HG02852 (cell line): ENCODE measurements at regions not wholly inside any gene's neighbourhood (a gene's known extent, or its start where the extent isn't known, plus 50 kb on each side); places are given as distances from the start of the nearest gene placed in this dataset.

Source experiments
- ATAC-seq: cut with Tn5 transposase; IDR thresholded peaks from one replicate; pipeline ENCODE4 v1.9.1; 2021; ENCODE audit warnings: mild to moderate bottlenecking, moderate library complexity; ENCODE audit not compliant: unreplicated experiment

GRCh38 chr3:72224804-72225509 lies 440.0 kb upstream of the PROK2 start:
- no peak for ATAC-seq

GRCh38 chr3:72223628-72224027 lies 438.7 kb upstream of the PROK2 start:
- no peak for ATAC-seq

DNA sequence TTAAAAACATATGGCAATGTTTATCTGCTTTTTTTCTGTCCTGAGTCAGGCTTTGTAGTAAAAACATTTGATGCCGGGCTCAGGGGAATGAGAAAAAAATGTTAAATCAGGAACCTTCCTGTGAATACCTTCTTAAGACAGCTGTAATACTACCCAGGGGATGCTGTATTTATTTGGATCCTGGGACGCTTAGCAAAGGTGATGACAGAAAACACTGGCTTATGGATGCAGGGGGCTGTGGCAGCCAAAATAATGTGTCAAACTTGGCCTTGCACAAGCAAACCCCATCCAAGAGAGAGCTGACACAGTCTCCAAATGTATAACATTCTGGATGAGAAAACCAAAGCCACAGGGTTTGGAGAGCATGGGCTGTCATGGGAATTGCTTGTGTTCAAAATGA lies 438.2 kb upstream of the PROK2 start:
- ATAC-seq: no peak

GRCh38 chr3:72222410-72222809 lies 437.5 kb upstream of the PROK2 start:
- ATAC-seq: no peak

GRCh38 chr3:72220946-72221345 lies 436.0 kb upstream of the PROK2 start:
- ATAC-seq: no peak

DNA sequence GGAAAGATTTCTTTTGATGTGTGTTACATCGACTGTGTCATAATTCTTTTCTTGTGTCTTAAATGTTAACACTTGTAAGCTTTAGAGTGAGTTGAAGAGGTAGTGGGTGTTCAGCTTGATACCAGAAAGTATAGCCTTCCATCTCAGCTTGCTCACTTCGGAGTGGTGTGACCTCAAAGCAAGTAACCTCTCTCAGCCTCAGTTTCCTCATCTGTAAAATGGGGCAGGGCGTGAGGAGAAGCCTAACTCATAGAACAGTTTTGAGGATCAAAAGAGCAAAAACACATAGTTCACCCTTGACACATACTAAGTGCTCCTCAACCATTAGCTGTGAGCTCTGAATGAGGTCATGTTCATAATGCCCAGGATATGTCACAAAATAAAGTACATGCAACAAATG lies 434.8 kb upstream of the PROK2 start:
- ATAC-seq: no peak

DNA sequence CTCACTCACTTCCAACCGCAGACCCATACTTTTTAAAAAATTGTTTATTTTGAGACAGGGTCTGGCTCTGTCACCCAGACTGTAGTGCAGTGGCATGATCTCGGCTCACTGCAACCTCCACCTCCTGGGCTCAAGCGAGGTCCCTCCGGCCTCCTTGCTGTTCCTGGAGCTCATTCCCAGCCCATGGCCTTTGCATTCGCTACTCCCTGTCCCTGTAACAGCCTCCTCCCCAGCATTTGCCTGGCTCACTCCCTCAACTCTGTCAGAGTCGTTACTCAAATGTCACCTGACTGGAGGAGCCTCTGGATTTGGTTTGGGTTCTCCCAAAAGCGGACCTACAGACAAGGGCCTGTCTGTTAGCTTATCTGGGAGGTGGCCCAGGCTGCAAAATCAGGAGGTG lies 432.6 kb upstream of the PROK2 start:
- no peak for ATAC-seq

DNA sequence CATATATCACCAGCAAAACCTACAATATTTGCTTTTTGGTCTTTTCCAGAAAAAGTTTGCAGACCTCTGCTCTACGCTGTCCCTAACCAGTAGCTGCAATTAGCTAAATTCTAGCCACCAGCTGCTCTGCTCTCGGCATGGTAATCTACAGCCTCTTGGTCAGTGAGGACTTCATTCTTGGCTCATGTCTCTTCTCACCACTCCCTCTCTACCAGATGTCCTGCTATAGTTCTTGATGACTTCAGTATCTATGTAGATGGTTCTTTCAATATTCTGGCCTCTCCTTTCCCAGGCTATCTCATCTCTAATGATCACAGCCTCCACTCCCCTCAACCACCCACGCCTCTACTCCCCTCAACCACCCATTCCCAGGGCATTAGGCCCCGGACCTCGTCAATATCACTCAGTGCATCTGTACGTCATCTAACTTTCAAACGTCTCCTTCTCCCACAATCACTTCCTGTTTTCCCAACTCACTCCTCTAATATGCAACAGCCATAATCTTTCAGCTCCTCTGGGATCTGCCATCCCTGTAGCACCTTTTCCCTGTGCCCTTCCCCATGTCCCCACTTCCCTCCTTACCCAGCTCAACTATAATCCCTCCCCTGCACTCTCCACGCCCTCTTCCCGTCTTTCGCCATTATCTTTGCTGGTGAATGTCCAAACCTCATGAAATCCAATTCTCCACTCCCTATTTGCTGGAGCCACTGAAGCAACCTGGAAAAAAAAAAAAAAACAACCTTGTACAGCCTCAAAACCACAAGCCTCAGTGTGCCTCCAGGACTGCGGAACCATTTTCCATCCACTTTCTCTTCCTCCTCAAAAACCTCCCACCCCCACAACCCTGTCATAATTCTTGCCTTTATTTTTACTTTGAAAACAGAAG lies 429.4 kb upstream of the PROK2 start:
- no peak for ATAC-seq

GRCh38 chr3:72213296-72214065 lies 428.5 kb upstream of the PROK2 start:
- no peak for ATAC-seq

- no peak for ATAC-seq
These were observed 427.4 kb upstream of the PROK2 start for GRCh38 chr3:72212396-72212795.

DNA sequence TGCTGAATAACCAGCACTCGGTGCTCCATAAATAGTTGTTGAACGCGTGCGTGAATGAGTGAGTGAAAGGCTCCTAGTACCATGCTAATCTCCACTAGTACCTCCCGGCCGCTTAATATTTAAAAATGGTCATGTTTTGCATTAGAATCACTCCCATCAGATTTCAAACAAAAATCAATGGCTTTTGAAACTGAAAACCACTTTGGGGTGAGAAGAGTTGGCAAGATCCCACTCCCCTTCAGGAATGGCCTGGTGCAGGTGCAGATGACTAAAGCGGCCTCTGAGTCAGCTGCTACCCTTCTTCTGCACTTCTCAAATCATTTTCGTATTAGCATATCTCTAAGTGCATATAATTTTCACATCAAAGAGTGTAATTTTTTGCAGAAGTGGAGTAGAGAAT lies 425.3 kb upstream of the PROK2 start:
- no peak for ATAC-seq

GRCh38 chr3:72205297-72205826 lies 420.4 kb upstream of the PROK2 start:
- no peak for ATAC-seq

DNA sequence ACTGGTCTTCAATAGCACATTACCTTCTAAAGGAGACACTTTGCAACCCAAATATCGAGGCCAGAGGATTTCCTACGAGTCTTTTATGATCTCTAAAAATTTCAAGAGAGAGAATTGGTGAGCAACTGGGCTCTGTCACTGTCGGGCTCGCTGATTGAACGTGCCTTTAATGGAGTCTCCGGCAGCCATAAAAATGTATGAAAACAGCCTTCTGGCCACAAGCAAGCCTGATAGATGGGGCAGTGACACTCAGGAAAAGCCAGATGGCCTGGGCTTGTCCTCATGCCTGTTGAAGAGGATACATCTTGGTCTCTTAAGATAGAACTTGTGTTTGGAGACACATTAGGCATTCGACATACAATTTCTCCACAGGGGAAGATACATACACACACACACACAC lies 419.5 kb upstream of the PROK2 start:
- ATAC-seq: no peak

- no peak for ATAC-seq
These were observed 418.8 kb upstream of the PROK2 start for GRCh38 chr3:72203613-72204349.

DNA sequence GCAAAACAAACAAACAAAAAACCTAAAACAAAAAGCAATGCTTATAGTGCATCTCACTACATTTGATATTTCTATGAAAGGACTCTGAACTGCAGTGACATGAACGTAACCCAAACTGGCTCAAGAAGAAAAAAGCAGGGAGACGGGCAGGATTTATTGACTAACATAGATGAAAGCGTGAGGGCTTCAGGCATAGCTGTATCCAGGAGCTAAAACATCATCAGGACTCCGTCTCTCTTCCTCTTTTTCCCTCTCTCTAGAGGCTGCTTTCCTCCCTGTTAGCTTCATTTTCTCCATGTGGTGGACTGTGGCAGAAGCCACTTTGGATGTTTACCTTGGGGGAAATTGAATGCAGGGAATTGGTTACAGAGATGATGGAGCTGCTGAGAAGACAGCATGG lies 418.2 kb upstream of the PROK2 start:
- no peak for ATAC-seq

GRCh38 chr3:72200332-72200731 lies 415.4 kb upstream of the PROK2 start:
- no peak for ATAC-seq

DNA sequence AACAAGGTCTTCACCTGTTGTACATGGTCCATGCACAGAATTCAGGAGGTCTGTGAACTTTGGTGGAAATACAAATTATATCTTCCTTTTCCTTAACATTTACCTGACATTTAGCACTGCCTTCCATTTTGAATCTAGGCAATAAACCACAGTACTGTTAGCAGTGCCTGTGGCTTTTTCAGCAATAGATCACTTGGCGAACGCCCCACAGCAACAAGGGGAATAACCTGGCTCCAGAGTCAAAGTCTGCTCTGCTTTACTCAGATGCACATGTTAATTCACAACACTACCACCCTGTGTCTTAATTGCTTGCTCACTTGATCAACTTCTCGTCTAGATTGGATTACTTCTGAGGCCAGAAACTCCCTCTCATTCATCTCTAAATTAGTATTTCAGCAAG lies 414.6 kb upstream of the PROK2 start:
- no peak for ATAC-seq

DNA sequence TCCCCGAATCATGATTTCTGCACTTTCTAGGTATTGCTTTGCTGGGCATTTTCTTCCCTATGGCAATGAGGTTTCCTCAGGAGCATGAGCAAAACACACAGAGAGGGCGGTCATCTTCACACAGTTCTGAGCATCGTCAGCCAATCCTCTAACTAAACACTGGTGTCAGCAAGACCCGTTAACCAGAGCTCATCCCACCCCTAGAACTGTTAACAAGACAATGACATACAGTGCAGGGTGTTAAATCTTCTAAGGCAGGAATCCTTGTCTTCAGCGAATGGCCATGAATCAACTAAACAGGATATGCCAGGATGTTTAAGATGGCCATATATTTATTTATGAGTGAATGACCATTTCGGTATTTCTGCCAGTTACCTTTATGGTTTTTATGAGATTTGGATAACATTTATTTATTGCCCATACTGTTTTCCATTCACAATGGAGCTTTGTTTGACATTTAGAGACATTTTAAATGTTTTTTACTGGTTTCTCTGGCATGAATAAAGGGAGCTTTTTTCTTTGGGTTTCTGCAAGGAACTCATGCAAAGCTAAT lies 411.5 kb upstream of the PROK2 start:
- ATAC-seq: no peak

DNA sequence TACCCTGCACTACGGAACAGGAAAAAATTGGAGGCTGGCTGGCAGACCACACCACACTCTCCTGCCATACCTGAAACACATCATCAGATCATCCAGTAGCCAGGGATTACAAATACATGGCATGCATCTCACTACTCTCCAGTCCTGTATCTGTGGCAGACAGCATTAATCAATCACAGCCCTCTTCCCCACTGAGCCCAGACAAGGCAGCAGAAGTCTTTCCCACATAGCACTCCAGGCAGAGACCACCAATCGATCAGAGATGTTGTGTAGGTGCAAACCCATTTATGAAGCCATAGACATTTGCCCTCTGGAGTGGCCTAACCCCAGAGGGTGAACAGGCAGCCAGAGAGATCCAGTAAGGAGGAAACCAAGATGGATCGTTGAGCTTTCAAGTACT lies 410.9 kb upstream of the PROK2 start:
- ATAC-seq: no peak

DNA sequence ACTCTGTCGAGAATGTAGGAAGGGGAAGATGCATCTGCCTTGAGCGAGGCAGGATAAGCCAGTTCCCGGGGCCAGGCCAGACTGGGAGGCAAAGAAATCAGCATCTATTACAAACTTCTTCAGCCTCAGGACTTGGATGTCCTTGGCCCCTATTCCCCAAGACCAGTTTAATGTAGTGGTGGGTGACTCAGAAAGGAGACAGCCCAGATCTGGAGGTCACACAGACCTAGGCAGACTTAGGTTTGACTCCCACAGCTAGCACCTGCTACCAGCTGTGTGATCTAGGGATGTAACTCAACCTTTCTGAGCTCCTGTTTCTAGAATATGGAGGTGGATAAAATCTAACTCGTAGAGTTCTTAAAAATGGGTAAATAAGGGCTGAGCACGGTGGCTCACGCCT lies 409.5 kb upstream of the PROK2 start:
- no peak for ATAC-seq
